ENCODE measurements at regions not wholly inside any gene's neighbourhood (a gene's known extent, or its start where the extent isn't known, plus 50 kb on each side); places are given as distances from the start of the nearest gene placed in this dataset.
"Not testable (repeated sequence)": the region's sequence is repeated elsewhere in the genome, so short reads cannot be mapped to it uniquely, and the experiment has no call there.

GRCh38 chr12:86523844-86524243 is 267.7 kb upstream of the MGAT4C start:
- DNase-seq: no peak

- no peak for DNase-seq
Observed at GRCh38 chr12:86521870-86522269, 265.7 kb upstream of the MGAT4C start.

GRCh38 chr12:86513226-86513625 is 257.0 kb upstream of the MGAT4C start:
- peak; percentile 83 for DNase-seq

- DNase-seq: no peak
Observed at GRCh38 chr12:86496595-86496994, 240.4 kb upstream of the MGAT4C start.

- DNase-seq: no peak
Observed at GRCh38 chr12:86484473-86484872, 228.3 kb upstream of the MGAT4C start.

GRCh38 chr12:86473231-86473630 is 217.0 kb upstream of the MGAT4C start:
- no peak for DNase-seq

- no peak for DNase-seq
Observed at GRCh38 chr12:86456776-86457175, 200.6 kb upstream of the MGAT4C start.

GRCh38 chr12:86456241-86456640 is 200.1 kb upstream of the MGAT4C start:
- no peak for DNase-seq

GRCh38 chr12:86445356-86445755 is 189.2 kb upstream of the MGAT4C start:
- no peak for DNase-seq

GRCh38 chr12:86435053-86435452 is 178.9 kb upstream of the MGAT4C start:
- DNase-seq: peak; percentile 92

- no peak for DNase-seq
Observed at GRCh38 chr12:86429824-86430223, 173.6 kb upstream of the MGAT4C start.

GRCh38 chr12:86421333-86421732 is 165.1 kb upstream of the MGAT4C start:
- no peak for DNase-seq

GRCh38 chr12:86414201-86414600 is 158.0 kb upstream of the MGAT4C start:
- no peak for DNase-seq

GRCh38 chr12:86411710-86412109 is 155.5 kb upstream of the MGAT4C start:
- DNase-seq: no peak

GRCh38 chr12:86407620-86408208 is 151.5 kb upstream of the MGAT4C start:
- no peak for DNase-seq

- DNase-seq: no peak
Observed at GRCh38 chr12:86389949-86390348, 133.8 kb upstream of the MGAT4C start.

- DNase-seq: no peak
Observed at GRCh38 chr12:86387591-86388145, 131.5 kb upstream of the MGAT4C start.

GRCh38 chr12:86383759-86384158 is 127.6 kb upstream of the MGAT4C start:
- not testable (repeated sequence) for DNase-seq

GRCh38 chr12:86379337-86379736 is 123.1 kb upstream of the MGAT4C start:
- no peak for DNase-seq

GRCh38 chr12:86376052-86376451 is 119.9 kb upstream of the MGAT4C start:
- DNase-seq: peak; percentile 1

- no peak for DNase-seq
Observed at GRCh38 chr12:86373813-86374212, 117.6 kb upstream of the MGAT4C start.

GRCh38 chr12:86367137-86367536 is 110.9 kb upstream of the MGAT4C start:
- no peak for DNase-seq

- peak; percentile 87 for DNase-seq
Observed at GRCh38 chr12:86349196-86349595, 93.0 kb upstream of the MGAT4C start.

- DNase-seq: no peak
Observed at GRCh38 chr12:86333955-86334522, 77.8 kb upstream of the MGAT4C start.

- no peak for DNase-seq
Observed at GRCh38 chr12:86331457-86331856, 75.3 kb upstream of the MGAT4C start.
